HepG2 (cell line): ENCODE measurements at regions not wholly inside any gene's neighbourhood (a gene's known extent, or its start where the extent isn't known, plus 50 kb on each side); places are given as distances from the start of the nearest gene placed in this dataset.

Experiments
- ELF1 ChIP-seq: sonication (generic); formaldehyde crosslinking; IDR thresholded peaks from 2 replicates; pipeline ENCODE4 v1.4.0; 2020; ENCODE audit warnings: missing genetic modification reagents
- KAT2B ChIP-seq: fragments of 150-350 bp; IDR thresholded peaks from 2 replicates; pipeline ENCODE4 v1.6.1; 2014; ENCODE audit warnings: low read depth, low read length, borderline replicate concordance
- ZNF589 ChIP-seq: sonication (generic); formaldehyde crosslinking; conservative IDR thresholded peaks from 2 replicates; pipeline ENCODE4 v1.8.0; 2022; ENCODE audit warnings: mild to moderate bottlenecking, moderate library complexity, missing genetic modification reagents

DNA sequence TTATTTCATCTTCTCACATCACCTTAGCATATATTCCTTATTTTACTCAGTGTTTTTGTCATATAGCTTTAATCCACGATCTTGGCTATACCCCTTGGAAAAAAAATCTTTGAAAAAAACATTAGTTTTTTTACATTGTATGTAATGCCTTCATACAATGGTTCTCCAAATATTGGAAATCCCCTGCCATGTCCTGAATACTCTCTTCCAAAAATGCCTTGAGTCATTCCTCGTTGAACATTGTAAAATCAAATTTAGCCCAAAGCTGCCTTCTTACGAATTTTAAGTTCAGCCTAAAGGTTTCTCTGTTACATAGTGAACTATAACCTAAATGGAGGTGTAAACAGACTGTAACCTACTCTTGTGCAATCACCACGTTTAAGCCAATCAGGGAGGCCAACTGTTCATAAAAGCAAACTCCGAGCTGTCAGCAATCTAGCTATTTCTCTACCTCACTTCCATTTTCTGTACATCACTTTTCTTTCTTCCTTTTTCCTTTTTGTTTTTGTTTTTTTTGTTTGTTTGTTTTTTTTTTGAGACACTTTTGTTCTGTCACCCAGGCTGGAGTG lies 140.1 kb downstream of the ANXA2 start:
- TF ChIP-seq ZNF589 (no peak), KAT2B (no peak), ELF1 (CRISPR knock-in tag) (no peak)
